ENCODE measurements at regions not wholly inside any gene's neighbourhood (a gene's known extent, or its start where the extent isn't known, plus 50 kb on each side); places are given as distances from the start of the nearest gene placed in this dataset.

DNA sequence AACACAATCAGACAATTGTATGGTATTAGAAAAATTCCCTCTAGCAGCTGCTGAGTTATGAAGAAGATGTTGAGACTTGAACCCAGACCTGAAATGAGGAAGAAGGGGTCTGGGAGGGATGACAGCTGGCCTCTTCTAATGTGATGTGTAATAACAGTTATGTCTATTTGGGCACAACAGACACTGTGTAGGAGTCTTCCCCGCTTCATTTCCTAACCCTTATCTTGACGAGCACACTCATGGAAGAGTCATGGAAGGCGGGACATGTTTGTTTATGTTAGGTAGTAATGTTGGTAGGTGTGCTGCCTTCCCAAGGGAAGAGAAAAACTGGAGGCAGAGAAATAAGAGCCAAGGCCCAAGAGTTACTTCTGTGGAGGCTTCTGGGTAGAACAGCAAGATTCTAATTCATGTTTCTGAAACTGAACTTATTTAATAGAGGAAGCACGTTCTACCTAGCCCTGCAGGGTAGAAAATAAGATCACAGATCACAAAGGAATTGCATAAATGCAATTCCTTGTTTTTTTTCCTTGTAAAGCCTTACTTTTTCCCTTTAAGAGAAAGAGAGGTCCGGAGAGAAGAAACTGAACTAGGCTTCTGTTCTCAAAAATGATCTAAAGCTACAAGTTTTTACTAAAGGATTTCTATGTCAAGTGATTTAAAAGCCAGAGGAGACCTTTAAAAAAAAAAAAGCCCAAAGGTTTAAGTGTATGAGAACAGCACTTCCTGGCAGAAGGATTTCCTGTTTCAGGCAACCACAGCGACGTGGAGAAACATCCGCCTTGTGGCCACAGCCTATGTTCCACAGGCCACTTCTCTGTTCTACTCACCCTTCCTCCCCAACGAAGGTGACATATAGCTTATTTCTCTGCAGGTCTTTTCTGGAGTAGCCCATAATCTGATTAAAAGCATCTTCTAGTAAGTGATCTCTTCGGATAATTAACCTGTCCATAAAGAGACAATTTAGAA, 68.5 kb upstream of the STK17B start:
- TF ChIP-seq, protein P1, sequence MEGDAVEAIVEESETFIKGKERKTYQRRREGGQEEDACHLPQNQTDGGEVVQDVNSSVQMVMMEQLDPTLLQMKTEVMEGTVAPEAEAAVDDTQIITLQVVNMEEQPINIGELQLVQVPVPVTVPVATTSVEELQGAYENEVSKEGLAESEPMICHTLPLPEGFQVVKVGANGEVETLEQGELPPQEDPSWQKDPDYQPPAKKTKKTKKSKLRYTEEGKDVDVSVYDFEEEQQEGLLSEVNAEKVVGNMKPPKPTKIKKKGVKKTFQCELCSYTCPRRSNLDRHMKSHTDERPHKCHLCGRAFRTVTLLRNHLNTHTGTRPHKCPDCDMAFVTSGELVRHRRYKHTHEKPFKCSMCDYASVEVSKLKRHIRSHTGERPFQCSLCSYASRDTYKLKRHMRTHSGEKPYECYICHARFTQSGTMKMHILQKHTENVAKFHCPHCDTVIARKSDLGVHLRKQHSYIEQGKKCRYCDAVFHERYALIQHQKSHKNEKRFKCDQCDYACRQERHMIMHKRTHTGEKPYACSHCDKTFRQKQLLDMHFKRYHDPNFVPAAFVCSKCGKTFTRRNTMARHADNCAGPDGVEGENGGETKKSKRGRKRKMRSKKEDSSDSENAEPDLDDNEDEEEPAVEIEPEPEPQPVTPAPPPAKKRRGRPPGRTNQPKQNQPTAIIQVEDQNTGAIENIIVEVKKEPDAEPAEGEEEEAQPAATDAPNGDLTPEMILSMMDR (IDR thresholded peaks at IDR 0.05), result peak in 2 of 6 experiments; percentile 14 to 15
- TF ChIP-seq POLR2A (IDR thresholded peaks at IDR 0.05), result no peak
